Smooth muscle cell (in vitro differentiated cells): ENCODE measurements at regions not wholly inside any gene's neighbourhood (a gene's known extent, or its start where the extent isn't known, plus 50 kb on each side); places are given as distances from the start of the nearest gene placed in this dataset.

Source experiments
- DNase-seq: peaks from one replicate; lab custom pipeline; 2025; ENCODE audit not compliant: unreplicated experiment; lab: John Stamatoyannopoulos, UW
- H2AFZ ChIP-seq: fragments of 200-600 bp; sonication (generic); 2 replicates; pipeline ENCODE4 v1.6.0; 2016; ENCODE audit warnings: antibody characterized with exemption, low read depth, mild to moderate bottlenecking
- H3F3A ChIP-seq: fragments of 200-600 bp; sonication (generic); 2 replicates; pipeline ENCODE4 v1.6.0; 2017; ENCODE audit warnings: antibody characterized with exemption, low read depth
- H3K27ac ChIP-seq: fragments of 200-600 bp; sonication (generic); 2 replicates; pipeline ENCODE4 v1.5.1; 2016; ENCODE audit warnings: low read depth, mild to moderate bottlenecking
- H3K27me3 ChIP-seq: fragments of 200-600 bp; sonication (generic); 2 replicates; pipeline ENCODE4 v1.6.1; 2016; ENCODE audit warnings: low read depth, mild to moderate bottlenecking
- H3K36me3 ChIP-seq: fragments of 200-600 bp; sonication (generic); 2 replicates; pipeline ENCODE4 v1.5.1; 2016; ENCODE audit warnings: low read depth
- H3K4me1 ChIP-seq: fragments of 200-600 bp; sonication (generic); 2 replicates; pipeline ENCODE4 v1.5.1; 2016; ENCODE audit warnings: low read depth
- H3K4me2 ChIP-seq: fragments of 200-600 bp; sonication (generic); 2 replicates; pipeline ENCODE4 v1.6.0; 2016; ENCODE audit warnings: mild to moderate bottlenecking
- H3K4me3 ChIP-seq: fragments of 200-600 bp; sonication (generic); 2 replicates; pipeline ENCODE4 v1.5.1; 2016; ENCODE audit warnings: mild to moderate bottlenecking
- H3K79me2 ChIP-seq: fragments of 200-600 bp; sonication (generic); 2 replicates; pipeline ENCODE4 v1.6.0; 2016; ENCODE audit warnings: low read depth, mild to moderate bottlenecking
- H3K9ac ChIP-seq: fragments of 200-600 bp; sonication (generic); 2 replicates; pipeline ENCODE4 v1.6.0; 2016; ENCODE audit warnings: low read depth
- H3K9me3 ChIP-seq: fragments of 200-600 bp; sonication (generic); replicated peaks from 2 replicates; pipeline ENCODE4 v1.5.1; 2016; ENCODE audit warnings: low read depth
- H4K20me1 ChIP-seq: fragments of 200-600 bp; sonication (generic); 2 replicates; pipeline ENCODE4 v1.6.0; 2016; ENCODE audit warnings: low read depth
- WGBS: methylation state at CpG from one replicate; pipeline ENCODE4 v1.1.7; 2016; ENCODE audit warnings: low lambda C conversion rate; 5-methylcytosine and 5-hydroxymethylcytosine counted together
- TF ChIP-seq, protein P1 (sequence below): fragments of 200-600 bp; sonication (generic); IDR thresholded peaks from 2 replicates; pipeline ENCODE4 v1.5.1; 2017; ENCODE audit warnings: borderline replicate concordance, mild to moderate bottlenecking, antibody characterized with exemption; ENCODE audit not compliant: insufficient read depth, poor library complexity, severe bottlenecking

- Histone ChIP-seq H3K79me2 (no peaks in the 10 kb centered on the region), H3K36me3 (no peaks in the 10 kb centered on the region), H3K9me3 (no peaks in the 10 kb centered on the region), H3F3A (no peaks in the 10 kb centered on the region), H3K4me3 (no peak overlapping the region), H2AFZ (no peak overlapping the region), H3K9ac (no peak overlapping the region), H3K27me3 (no peaks in the 10 kb centered on the region), H4K20me1 (no peaks in the 10 kb centered on the region), H3K27ac (no peak overlapping the region), H3K4me1 (peaks cover 15% of the 10 kb centered on the region), H3K4me2 (no peak overlapping the region)
- TF ChIP-seq, protein P1, sequence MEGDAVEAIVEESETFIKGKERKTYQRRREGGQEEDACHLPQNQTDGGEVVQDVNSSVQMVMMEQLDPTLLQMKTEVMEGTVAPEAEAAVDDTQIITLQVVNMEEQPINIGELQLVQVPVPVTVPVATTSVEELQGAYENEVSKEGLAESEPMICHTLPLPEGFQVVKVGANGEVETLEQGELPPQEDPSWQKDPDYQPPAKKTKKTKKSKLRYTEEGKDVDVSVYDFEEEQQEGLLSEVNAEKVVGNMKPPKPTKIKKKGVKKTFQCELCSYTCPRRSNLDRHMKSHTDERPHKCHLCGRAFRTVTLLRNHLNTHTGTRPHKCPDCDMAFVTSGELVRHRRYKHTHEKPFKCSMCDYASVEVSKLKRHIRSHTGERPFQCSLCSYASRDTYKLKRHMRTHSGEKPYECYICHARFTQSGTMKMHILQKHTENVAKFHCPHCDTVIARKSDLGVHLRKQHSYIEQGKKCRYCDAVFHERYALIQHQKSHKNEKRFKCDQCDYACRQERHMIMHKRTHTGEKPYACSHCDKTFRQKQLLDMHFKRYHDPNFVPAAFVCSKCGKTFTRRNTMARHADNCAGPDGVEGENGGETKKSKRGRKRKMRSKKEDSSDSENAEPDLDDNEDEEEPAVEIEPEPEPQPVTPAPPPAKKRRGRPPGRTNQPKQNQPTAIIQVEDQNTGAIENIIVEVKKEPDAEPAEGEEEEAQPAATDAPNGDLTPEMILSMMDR = no peak
- no peak for DNase-seq
- WGBS = 67% methylated on average over 1 of the region's 1 CpG
Observed at GRCh38 chr5:125053179-125053578, 306.7 kb upstream of the ZNF608 start.

DNA sequence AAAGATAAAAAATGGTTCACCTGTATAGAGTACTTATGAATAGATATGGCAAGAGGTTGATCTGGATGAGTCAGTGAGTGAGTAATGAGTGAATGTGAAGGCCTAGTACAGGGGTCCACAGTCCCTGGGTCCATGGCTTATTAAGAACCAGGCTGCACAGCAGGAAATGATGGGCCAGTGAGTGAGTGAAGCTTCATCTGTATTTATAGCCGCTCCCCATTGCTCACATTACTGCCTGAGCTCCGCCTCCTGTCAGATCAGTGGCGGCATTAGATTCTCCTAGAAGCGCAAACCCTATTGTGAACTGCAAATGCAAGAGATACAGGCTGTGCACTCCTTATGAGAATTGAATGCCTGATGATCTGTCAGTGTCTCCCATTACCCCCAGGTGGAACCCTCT, 307.7 kb upstream of the ZNF608 start:
- no peak overlapping the region for H3K9ac ChIP-seq
- H3K27me3 ChIP-seq = no peaks in the 10 kb centered on the region
- H3K4me2 ChIP-seq = no peak overlapping the region
- H3K36me3 ChIP-seq = no peaks in the 10 kb centered on the region
- H3K9me3 ChIP-seq = no peaks in the 10 kb centered on the region
- H4K20me1 ChIP-seq = no peaks in the 10 kb centered on the region
- no peak overlapping the region for H2AFZ ChIP-seq
- 99% methylated on average over 4 of the region's 4 CpGs for WGBS
- H3K27ac ChIP-seq = no peak overlapping the region
- TF ChIP-seq, protein P1 = no peak
- H3K4me1 ChIP-seq = peaks cover 24% of the 10 kb centered on the region
- no peaks in the 10 kb centered on the region for H3K79me2 ChIP-seq
- DNase-seq = no peak
- peaks cover 2% of the 10 kb centered on the region for H3F3A ChIP-seq
- H3K4me3 ChIP-seq = no peak overlapping the region

GRCh38 chr5:125056671-125057485, 310.4 kb upstream of the ZNF608 start:
- WGBS = 76% methylated on average over 6 of the region's 6 CpGs
- Histone ChIP-seq H3F3A (peaks cover 5% of the 10 kb centered on the region), H3K36me3 (no peaks in the 10 kb centered on the region), H3K27ac (no peak overlapping the region), H3K9ac (no peak overlapping the region), H3K9me3 (no peaks in the 10 kb centered on the region), H3K79me2 (no peaks in the 10 kb centered on the region), H3K27me3 (no peaks in the 10 kb centered on the region), H3K4me3 (no peak overlapping the region), H4K20me1 (no peaks in the 10 kb centered on the region), H3K4me2 (no peak overlapping the region), H2AFZ (peak overlapping the region; percentile 31), H3K4me1 (peaks cover 34% of the 10 kb centered on the region)
- no peak for DNase-seq
- TF ChIP-seq, protein P1 = no peak
